ENCODE measurements at regions not wholly inside any gene's neighbourhood (a gene's known extent, or its start where the extent isn't known, plus 50 kb on each side); places are given as distances from the start of the nearest gene placed in this dataset.
"Not testable (repeated sequence)": the region's sequence is repeated elsewhere in the genome, so short reads cannot be mapped to it uniquely, and the experiment has no call there.

GRCh38 chr2:111463238-111463848 is 342.6 kb downstream of the BCL2L11 start:
- TF ChIP-seq CTCF (conservative IDR thresholded peaks at IDR 0.05; ENCODE audit: low read length); EZH2phosphoT487 (IDR thresholded peaks at IDR 0.05; ENCODE audit: borderline replicate concordance, low read depth, low read length): not testable (repeated sequence)
